MM.1S (cell line): ENCODE measurements at regions not wholly inside any gene's neighbourhood (a gene's known extent, or its start where the extent isn't known, plus 50 kb on each side); places are given as distances from the start of the nearest gene placed in this dataset.

ENCODE experiments used
- DNase-seq: peaks from one replicate; pipeline ENCODE4 v3.0.0-alpha.2; 2015
- H2AFZ ChIP-seq: fragments of 300-600 bp; sonication (generic); 2 replicates; pipeline ENCODE4 v1.6.0; 2016; ENCODE audit warnings: antibody characterized with exemption, low read length
- H3F3A ChIP-seq: fragments of 300-600 bp; sonication (generic); 2 replicates; pipeline ENCODE4 v1.6.1; 2016; ENCODE audit warnings: mild to moderate bottlenecking, antibody characterized with exemption, low read length, moderate library complexity, mixed read lengths; ENCODE audit not compliant: insufficient read depth
- H3K27ac ChIP-seq: fragments of 300-600 bp; sonication (generic); 2 replicates; pipeline ENCODE4 v1.5.1; 2016; ENCODE audit warnings: mild to moderate bottlenecking, low read length
- H3K27me3 ChIP-seq: fragments of 300-600 bp; sonication (generic); replicated peaks from 2 replicates; pipeline ENCODE4 v1.6.0; 2016; ENCODE audit warnings: low read length; ENCODE audit not compliant: insufficient read depth
- H3K36me3 ChIP-seq: fragments of 300-600 bp; sonication (generic); replicated peaks from 2 replicates; pipeline ENCODE4 v1.6.1; 2016; ENCODE audit warnings: mild to moderate bottlenecking, low read length, mixed read lengths; ENCODE audit not compliant: insufficient read depth
- H3K4me1 ChIP-seq: fragments of 300-600 bp; sonication (generic); 2 replicates; pipeline ENCODE4 v1.6.1; 2016; ENCODE audit warnings: low read length, mixed read lengths
- H3K4me2 ChIP-seq: fragments of 300-600 bp; sonication (generic); 2 replicates; pipeline ENCODE4 v1.6.0; 2016; ENCODE audit warnings: low read depth, low read length
- H3K4me3 ChIP-seq: fragments of 300-600 bp; sonication (generic); 2 replicates; pipeline ENCODE4 v1.5.1; 2016; ENCODE audit warnings: low read length, mixed read lengths
- H3K79me2 ChIP-seq: fragments of 300-600 bp; sonication (generic); 2 replicates; pipeline ENCODE4 v1.6.1; 2016; ENCODE audit warnings: mixed run types, low read length, mixed read lengths
- H3K9ac ChIP-seq: fragments of 300-600 bp; sonication (generic); 2 replicates; pipeline ENCODE4 v1.6.1; 2016; ENCODE audit warnings: low read length, mixed read lengths
- H3K9me2 ChIP-seq: fragments of 300-600 bp; sonication (generic); replicated peaks from 2 replicates; pipeline ENCODE4 v1.6.1; 2016; ENCODE audit warnings: mild to moderate bottlenecking, low read length, mixed read lengths; ENCODE audit not compliant: insufficient read depth
- H3K9me3 ChIP-seq: fragments of 300-600 bp; sonication (generic); replicated peaks from 2 replicates; pipeline ENCODE4 v1.6.1; 2016; ENCODE audit warnings: mild to moderate bottlenecking, low read length, mixed read lengths; ENCODE audit not compliant: insufficient read depth
- H4K20me1 ChIP-seq: fragments of 300-600 bp; sonication (generic); 2 replicates; pipeline ENCODE4 v1.6.1; 2016; ENCODE audit warnings: mild to moderate bottlenecking, low read length, moderate library complexity, mixed read lengths; ENCODE audit not compliant: insufficient read depth
- CTCF ChIP-seq: fragments of 300-600 bp; sonication (generic); IDR thresholded peaks from 2 replicates; pipeline ENCODE4 v1.5.1; 2016; ENCODE audit warnings: antibody characterized with exemption, low read length, mixed read lengths
- EZH2 ChIP-seq: fragments of 300-600 bp; sonication (generic); optimal IDR thresholded peaks from 2 replicates; pipeline ENCODE3; 2017; ENCODE audit warnings: low read depth, mild to moderate bottlenecking, antibody characterized with exemption, low read length, mixed read lengths
- EZH2phosphoT487 ChIP-seq: fragments of 300-600 bp; sonication (generic); IDR thresholded peaks from 2 replicates; pipeline ENCODE4 v1.6.1; 2018; ENCODE audit warnings: antibody characterized with exemption, low read length

- H3K27me3 ChIP-seq = no peaks in the 10 kb centered on the region
- DNase-seq = no peak
- no peak overlapping the region for H3K9ac ChIP-seq
- no peak overlapping the region for H2AFZ ChIP-seq
- H3K9me3 ChIP-seq = no peaks in the 10 kb centered on the region
- TF ChIP-seq CTCF (no peak), EZH2 (no peak), EZH2phosphoT487 (no peak)
- H3K4me1 ChIP-seq = no peaks in the 10 kb centered on the region
- H3K4me3 ChIP-seq = no peak overlapping the region
- no peaks in the 10 kb centered on the region for H3F3A ChIP-seq
- H3K79me2 ChIP-seq = no peaks in the 10 kb centered on the region
- H4K20me1 ChIP-seq = no peaks in the 10 kb centered on the region
- H3K36me3 ChIP-seq = no peaks in the 10 kb centered on the region
- H3K9me2 ChIP-seq = no peaks in the 10 kb centered on the region
- H3K27ac ChIP-seq = no peak overlapping the region
- no peak overlapping the region for H3K4me2 ChIP-seq
Measured at GRCh38 chr7:25704413-25704812, 447.6 kb upstream of the NFE2L3 start.

DNA sequence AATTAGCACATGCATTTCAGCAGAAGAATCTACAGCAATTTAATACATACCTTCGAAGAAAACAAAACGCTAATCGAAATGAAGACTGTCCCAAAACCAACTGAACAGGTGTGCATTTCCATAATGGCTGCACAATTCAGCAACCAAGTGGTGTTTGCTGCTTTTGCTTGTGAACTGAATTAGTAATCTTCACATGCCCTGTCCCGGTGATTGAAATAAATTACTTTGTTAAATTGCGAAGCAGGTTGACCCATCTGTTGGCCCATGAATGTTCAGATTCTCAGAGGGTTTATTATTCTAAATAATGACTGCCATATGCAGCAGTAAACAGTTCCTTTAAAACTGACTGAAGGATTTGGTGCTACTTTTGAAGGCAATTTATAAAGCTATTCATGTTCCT, 445.2 kb upstream of the NFE2L3 start:
- Histone ChIP-seq H3F3A (no peaks in the 10 kb centered on the region), H3K4me2 (no peak overlapping the region), H3K4me3 (no peak overlapping the region), H3K27ac (no peak overlapping the region), H2AFZ (no peak overlapping the region), H3K4me1 (no peaks in the 10 kb centered on the region), H3K9ac (no peak overlapping the region), H3K36me3 (no peaks in the 10 kb centered on the region), H3K9me2 (no peaks in the 10 kb centered on the region), H4K20me1 (no peaks in the 10 kb centered on the region), H3K79me2 (no peaks in the 10 kb centered on the region), H3K27me3 (no peaks in the 10 kb centered on the region), H3K9me3 (no peaks in the 10 kb centered on the region)
- DNase-seq = no peak
- TF ChIP-seq EZH2 (no peak), CTCF (no peak), EZH2phosphoT487 (no peak)

DNA sequence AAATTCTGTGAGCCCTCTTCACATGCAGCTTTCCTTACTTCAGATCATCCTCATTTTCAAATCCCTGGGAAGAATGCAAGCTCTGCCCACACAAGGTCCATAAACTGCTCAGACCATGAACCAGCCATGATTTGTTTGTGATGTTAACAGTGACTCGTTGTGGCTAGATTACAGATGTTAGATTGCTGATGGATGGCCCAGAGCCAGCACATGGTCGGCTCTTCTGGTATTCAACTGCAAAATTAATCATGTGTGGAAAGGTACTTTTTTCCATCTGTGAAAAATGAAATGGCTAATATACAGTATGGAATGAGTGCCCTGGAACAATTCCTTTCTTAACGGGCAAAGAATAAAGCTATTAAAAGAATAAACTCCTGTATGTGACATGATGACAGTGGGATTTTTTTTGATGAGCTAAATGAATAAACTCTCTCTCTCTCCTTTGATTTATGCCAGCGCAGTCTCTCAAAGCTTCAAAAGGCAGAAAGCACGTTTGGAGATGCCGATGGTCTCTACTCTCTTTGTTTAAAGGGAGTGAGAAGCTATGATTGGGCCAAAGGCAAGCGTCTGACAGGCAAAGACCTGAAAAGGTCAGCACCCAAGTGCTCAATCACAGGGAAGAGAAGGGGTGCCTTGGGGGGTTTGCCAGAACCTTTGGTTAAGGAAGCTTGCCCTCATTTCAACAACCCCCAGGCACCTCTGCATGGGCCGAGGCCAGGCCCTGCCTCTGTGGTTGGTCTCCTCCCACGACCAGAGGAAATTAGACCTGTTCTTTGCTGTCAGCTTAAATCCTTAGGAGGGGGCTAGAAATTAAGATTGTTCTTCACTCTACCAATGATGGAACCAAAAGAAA, 444.0 kb upstream of the NFE2L3 start:
- DNase-seq = no peak
- H3K9me2 ChIP-seq = no peaks in the 10 kb centered on the region

More for the DNA sequence above, 444.0 kb upstream of the NFE2L3 start:
- no peak overlapping the region for H3K4me3 ChIP-seq
- no peak overlapping the region for H2AFZ ChIP-seq
- no peak overlapping the region for H3K9ac ChIP-seq
- no peak overlapping the region for H3K4me2 ChIP-seq
- TF ChIP-seq EZH2phosphoT487 = no peak
- no peak for TF ChIP-seq CTCF
- TF ChIP-seq EZH2 = no peak
- no peaks in the 10 kb centered on the region for H3K9me3 ChIP-seq
- no peaks in the 10 kb centered on the region for H3K4me1 ChIP-seq
- no peaks in the 10 kb centered on the region for H3K36me3 ChIP-seq
- no peaks in the 10 kb centered on the region for H3K79me2 ChIP-seq
- H3K27ac ChIP-seq = no peak overlapping the region
- no peaks in the 10 kb centered on the region for H3K27me3 ChIP-seq
- H3F3A ChIP-seq = no peaks in the 10 kb centered on the region
- H4K20me1 ChIP-seq = no peaks in the 10 kb centered on the region
